HEK293 (cell line): ENCODE measurements at regions not wholly inside any gene's neighbourhood (a gene's known extent, or its start where the extent isn't known, plus 50 kb on each side); places are given as distances from the start of the nearest gene placed in this dataset.

Experiments
- ZNF24 ChIP-seq: fragments of 450-650 bp; formaldehyde crosslinking; IDR thresholded peaks from 2 replicates; pipeline ENCODE4 v1.5.1; 2016; ENCODE audit warnings: missing biosample characterization, missing genetic modification characterization
- ZNF549 ChIP-seq: fragments of 450-650 bp; IDR thresholded peaks from 2 replicates; pipeline ENCODE4 v1.5.1; 2018; ENCODE audit warnings: missing biosample characterization, missing genetic modification characterization, mild to moderate bottlenecking, inconsistent platforms, moderate library complexity
- TF ChIP-seq, protein P1 (sequence below): fragments of 450-650 bp; formaldehyde crosslinking; IDR thresholded peaks from 2 replicates; pipeline ENCODE4 v1.5.1; 2016; ENCODE audit warnings: missing biosample characterization, missing genetic modification characterization

DNA sequence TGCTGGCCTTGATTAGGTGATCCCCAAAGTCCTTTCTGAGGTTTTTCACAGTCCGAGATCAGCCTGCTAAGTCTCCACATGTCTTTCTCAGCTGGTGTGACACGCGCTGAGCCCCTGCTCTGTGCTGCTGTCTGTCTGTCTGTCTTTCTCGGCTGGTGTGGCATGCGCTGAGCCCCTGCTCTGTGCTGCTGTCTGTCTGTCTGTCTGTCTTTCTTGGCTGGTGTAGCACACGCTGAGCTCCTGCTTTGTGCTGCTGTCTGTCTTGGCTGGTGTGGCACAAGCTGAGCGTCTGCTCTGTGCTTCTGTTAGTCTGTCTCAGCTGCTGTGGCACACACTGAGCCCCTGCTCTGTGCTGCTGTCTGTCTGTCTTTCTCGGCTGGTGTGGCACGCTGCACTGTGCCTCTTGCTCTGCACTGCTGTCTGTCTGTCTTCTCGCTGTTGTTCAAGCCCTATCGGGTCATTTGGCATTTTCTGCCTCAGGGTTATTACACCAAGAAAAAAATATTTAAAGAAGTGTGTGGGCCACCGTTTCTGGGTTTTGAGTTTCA is 217.3 kb upstream of the SHH start:
- TF ChIP-seq, protein P1, sequence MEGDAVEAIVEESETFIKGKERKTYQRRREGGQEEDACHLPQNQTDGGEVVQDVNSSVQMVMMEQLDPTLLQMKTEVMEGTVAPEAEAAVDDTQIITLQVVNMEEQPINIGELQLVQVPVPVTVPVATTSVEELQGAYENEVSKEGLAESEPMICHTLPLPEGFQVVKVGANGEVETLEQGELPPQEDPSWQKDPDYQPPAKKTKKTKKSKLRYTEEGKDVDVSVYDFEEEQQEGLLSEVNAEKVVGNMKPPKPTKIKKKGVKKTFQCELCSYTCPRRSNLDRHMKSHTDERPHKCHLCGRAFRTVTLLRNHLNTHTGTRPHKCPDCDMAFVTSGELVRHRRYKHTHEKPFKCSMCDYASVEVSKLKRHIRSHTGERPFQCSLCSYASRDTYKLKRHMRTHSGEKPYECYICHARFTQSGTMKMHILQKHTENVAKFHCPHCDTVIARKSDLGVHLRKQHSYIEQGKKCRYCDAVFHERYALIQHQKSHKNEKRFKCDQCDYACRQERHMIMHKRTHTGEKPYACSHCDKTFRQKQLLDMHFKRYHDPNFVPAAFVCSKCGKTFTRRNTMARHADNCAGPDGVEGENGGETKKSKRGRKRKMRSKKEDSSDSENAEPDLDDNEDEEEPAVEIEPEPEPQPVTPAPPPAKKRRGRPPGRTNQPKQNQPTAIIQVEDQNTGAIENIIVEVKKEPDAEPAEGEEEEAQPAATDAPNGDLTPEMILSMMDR = no peak
- no peak for TF ChIP-seq ZNF549
- no peak for TF ChIP-seq ZNF24 (tag by site-specific recombination)
